Stimulated activated CD4-positive, alpha-beta T cell treated with anti-CD3 and anti-CD28 coated beads, Interleukin-1b, Interleukin-23, amount 100 ng/mL, for 24 hours (primary cell): ENCODE measurements at regions not wholly inside any gene's neighbourhood (a gene's known extent, or its start where the extent isn't known, plus 50 kb on each side); places are given as distances from the start of the nearest gene placed in this dataset.
A peak's percentile ranks its signal among the peaks of the same experiment; 100 is the strongest.
"Not testable (repeated sequence)": the region's sequence is repeated elsewhere in the genome, so short reads cannot be mapped to it uniquely, and the experiment has no call there.

Source experiments
- DNase-seq, 4 experiments: peaks; one replicate each; pipeline ENCODE4 v3.0.0-alpha.2; 2020; ENCODE audit warnings: low read depth in 4 of 4, low spot score in 1 of 4

DNA sequence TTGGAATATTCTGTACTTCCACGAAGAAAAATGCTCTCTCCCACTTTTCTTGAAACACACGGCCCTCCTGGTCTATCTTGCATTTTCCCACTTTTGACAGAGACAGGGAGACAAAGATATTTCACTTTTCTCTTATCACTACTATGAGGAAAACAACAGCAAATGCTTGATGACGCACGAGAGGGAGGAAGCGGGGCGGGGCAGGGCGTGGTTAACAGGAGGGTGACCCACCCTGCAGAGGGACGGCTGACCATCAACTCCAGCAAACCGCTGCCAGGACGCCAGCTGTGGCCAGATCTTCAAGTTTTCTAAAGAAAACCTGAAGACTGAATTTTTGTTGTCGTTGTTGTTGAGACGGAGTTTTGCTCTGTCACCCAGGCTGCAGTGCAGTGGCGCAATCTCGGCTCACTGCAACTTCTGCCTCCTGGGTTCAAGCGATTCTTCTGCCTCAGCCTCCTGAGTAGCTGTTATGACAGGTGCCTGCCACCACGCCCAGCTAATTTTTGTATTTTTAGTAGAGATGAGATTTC lies 63.8 kb downstream of the NSUN5 start:
- not testable (repeated sequence) for DNase-seq

DNA sequence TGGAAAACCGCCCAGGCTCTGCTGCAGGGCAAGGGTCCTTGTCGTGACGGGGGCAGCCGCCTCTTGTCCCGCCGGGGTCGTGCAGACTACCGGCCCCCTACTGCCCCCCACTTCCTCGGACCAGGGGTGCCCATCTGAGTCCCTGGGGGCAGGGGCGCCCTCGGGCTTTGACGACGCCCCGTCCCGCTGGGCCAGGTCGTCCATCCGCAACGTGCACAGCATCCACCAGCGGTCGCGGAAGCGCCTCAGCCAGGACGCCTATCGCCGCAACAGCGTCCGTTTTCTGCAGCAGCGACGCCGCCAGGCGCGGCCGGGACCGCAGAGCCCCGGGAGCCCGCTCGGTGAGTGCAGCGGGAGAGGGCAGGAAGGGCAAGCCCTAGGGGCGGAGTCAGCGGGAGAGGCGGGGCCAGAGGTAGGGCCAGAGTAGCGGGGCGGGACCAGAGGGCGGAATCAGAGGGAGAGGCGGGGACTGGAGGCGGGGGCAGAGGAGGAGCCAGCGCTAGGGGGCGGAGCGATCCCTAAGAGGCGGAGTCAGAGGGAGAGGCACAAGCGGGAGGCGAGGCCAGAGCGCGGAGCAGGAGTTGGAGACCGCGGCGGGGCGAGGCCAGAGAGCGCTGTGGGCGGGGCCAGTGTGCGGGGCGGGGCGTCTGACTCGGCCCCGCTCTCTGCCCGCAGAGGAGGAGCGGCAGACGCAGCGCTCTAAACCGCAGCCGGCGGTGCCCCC lies 73.5 kb downstream of the NSUN5 start:
- peak; percentile 75 to 86 (median 82) for DNase-seq

DNA sequence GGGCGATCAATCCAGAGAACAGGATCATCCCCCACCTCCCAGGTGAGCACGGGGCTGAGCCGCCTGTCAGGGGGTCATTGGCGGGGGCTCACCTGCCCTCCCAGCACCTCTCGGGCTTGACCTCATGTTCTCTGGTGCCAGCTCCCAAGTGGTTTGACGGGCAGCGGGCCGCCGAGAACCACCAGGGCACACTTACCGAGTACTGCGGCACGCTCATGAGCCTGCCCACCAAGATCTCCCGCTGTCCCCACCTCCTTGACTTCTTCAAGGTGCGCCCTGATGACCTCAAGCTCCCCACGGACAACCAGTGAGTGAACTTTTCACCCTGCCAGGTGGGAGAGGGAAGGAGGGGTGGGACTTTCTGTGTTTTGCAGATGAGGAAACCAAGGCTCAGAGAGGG lies 82.9 kb downstream of the NSUN5 start:
- not testable (repeated sequence) for DNase-seq

DNA sequence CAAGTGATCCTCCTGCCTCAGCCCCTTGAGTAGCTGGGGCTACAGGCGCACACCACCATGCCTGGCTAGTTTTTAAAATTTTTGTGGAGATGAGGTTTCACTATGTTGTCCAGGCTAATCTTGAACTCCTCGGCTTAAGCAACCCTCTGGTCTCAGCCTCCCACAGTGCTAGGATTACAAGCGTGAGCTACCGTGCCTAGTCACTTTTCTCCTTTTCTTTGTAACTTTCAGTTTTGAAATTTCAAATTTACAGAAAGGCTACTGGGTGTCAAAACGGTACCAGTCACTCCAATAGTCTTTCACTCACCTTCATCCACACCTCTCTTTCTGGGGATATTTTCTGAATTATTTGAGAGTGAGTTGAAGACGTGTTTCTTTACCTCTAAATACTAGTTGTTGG lies 86.9 kb downstream of the NSUN5 start:
- not testable (repeated sequence) for DNase-seq

DNA sequence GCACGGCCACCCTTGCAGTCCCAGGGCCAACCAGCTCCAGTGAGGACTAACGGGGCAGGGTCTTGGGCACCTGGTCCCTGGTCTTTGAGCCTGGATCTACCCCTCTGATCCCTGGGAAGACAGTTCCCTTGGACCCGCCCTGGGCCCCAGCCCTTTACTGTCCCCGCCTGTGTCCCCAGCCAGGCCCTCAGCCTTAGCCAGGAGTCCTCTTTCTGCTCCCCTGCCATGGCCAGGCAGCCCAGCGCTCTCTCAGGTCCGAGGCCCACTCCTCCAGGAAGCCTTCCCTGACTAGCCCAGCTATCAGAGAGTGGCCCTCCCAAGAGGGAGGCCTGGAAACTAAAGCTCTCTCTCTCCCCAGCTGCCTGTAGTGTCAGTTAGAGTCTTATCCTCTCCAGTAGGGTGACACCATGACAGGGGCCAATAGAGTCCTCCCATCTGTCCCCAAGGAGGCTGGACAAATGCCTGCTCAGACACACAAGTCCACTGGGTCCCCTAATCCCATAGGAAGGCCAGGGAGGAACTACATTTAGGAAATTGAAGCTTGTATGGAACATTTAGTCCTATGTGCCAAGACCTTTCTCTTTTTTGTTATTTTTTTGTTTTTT lies 87.8 kb downstream of the NSUN5 start:
- DNase-seq: not testable (repeated sequence)

- DNase-seq: not testable (repeated sequence)
These were observed 88.3 kb downstream of the NSUN5 start for GRCh38 chr7:73220357-73220756.

DNA sequence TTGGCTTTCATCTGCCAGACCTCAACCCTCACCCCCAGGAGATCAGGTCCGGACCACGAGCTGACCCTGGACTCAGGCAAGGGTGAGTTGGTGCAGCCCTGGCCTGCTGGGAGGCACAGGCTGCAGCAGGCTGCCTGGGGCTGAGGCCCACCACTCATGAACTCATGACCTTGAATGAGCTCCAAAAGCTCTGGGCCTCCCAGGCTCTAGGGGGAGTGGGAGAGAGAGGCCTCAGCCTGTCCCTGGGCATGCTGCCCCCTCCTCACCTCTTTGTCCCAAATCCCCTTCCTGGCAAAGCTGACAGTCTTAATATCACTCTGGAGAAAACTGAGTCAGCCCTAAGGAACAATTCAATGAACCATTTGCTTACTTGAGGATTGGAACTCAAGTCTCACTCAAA lies 89.8 kb downstream of the NSUN5 start:
- not testable (repeated sequence) for DNase-seq

DNA sequence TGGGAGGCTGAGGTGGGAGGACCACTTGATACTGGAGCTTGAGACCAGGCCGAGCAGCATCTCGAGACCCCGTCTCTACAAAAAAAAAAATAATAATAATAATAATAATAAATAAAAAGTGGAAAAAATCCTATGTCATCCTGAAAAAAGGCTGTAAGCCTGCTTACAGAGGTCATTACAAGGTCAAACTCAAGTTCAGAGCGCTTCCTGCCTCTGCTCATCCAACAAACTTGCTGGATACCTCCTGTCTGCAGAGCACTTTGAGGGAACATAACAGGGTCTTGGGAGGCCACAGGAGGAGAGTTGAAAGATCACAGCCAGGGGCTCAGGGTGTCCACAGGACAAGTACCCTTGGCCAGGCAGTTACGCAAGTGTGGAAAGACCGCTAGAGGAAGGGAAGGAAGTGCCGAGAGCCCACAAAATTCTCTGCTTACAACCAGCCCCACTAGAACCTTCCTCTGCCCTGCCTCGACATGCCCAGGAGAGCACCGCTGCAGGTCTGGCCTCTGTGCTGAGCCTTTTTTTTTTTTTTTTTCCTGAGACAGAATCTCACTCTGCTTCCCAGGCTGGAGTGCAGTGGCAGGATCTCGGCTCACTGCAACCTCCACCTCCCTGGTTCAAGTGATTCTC lies 92.5 kb downstream of the NSUN5 start:
- DNase-seq: not testable (repeated sequence)

DNA sequence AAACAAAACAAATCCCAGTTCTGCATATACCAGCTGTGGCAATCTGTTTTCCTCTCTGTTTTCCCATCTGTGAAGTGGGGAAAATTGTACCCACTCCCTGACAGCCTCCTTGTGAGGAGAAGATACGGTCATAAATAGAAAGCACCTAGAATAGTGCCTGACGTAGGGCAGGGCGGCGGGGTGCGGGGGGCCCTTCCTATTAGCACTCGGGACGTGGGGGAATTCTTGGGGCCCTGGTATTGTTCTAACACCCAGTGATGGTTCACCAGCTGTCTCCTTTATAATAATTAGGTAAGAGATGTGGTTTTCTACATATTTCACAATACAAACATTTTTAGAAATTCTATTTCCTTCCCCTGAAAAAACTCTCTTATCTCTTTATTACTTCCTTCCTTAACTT lies 93.4 kb downstream of the NSUN5 start:
- not testable (repeated sequence) for DNase-seq

GRCh38 chr7:73214471-73214870 lies 94.2 kb downstream of the NSUN5 start:
- not testable (repeated sequence) for DNase-seq

GRCh38 chr7:73213076-73213475 lies 95.5 kb downstream of the NSUN5 start:
- not testable (repeated sequence) for DNase-seq

GRCh38 chr7:73205594-73205993 lies 103.0 kb downstream of the NSUN5 start:
- not testable (repeated sequence) for DNase-seq

- DNase-seq: not testable (repeated sequence)
These were observed 103.7 kb downstream of the NSUN5 start for GRCh38 chr7:73204898-73205297.

GRCh38 chr7:73203312-73203711 lies 105.3 kb downstream of the NSUN5 start:
- DNase-seq: not testable (repeated sequence)

GRCh38 chr7:73201264-73201663 lies 107.4 kb downstream of the NSUN5 start:
- DNase-seq: not testable (repeated sequence)

DNA sequence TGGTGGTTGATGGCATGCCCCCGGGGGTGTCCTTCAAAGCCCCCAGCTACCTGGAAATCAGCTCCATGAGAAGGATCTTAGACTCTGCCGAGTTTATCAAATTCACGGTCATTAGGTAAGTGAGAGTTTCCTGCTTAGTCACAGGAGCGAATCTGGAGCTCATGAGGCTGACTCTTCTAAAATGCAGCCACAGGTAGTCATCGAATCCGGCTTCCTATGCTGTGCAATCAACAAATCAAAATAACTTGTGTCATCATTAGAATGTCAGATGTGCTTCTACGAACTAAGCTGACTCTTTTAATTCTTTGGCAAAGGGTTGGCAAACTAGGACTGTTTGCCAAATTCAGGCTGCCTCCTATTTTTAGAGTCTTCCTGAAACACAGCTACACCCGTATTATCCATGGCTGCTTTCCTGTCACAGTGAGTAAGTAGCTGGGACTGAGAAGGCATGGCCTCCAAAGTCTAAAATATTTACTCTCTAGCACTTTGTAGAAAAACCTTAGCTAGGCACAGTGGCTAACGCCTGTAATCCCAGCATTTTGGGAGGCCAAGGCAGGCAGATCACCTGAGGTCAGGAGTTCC lies 108.0 kb downstream of the NSUN5 start:
- not testable (repeated sequence) for DNase-seq

GRCh38 chr7:73193991-73194390 lies 108.2 kb upstream of the SPDYE9 start:
- not testable (repeated sequence) for DNase-seq

DNA sequence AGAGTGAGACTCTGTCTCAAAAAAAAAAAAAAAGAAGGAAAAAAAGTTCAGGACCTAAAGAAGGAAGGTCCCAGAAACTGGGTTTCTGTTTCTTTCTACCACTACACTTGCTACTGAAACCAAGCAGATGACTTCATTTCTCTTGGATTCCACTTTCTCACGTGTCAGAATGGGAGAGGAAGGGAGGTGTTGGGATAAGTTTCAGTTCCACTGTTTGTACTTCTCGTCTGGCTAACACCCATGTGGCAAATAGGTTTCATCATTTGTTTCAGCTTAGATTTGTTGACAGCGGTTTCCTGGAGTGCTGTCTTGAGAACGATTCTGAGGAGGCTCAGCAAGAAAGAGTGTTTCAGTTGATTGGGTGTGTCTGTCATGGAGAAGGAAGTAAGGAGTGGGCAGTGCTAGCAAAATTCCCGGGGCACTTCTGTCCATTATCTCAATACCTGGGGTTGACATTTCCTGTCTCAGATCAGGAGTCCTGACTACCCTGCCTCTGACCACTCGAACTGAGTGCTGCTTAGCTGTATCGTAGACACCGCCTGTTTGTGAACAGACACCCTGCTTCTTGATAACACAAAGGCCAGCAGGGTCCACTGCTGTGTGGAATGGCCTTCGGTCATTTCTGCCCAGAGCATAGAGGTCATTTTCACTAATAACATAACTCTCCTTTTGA lies 104.8 kb upstream of the SPDYE9 start:
- DNase-seq: not testable (repeated sequence)

- DNase-seq: not testable (repeated sequence)
These were observed 102.4 kb upstream of the SPDYE9 start for GRCh38 chr7:73188287-73188686.

DNA sequence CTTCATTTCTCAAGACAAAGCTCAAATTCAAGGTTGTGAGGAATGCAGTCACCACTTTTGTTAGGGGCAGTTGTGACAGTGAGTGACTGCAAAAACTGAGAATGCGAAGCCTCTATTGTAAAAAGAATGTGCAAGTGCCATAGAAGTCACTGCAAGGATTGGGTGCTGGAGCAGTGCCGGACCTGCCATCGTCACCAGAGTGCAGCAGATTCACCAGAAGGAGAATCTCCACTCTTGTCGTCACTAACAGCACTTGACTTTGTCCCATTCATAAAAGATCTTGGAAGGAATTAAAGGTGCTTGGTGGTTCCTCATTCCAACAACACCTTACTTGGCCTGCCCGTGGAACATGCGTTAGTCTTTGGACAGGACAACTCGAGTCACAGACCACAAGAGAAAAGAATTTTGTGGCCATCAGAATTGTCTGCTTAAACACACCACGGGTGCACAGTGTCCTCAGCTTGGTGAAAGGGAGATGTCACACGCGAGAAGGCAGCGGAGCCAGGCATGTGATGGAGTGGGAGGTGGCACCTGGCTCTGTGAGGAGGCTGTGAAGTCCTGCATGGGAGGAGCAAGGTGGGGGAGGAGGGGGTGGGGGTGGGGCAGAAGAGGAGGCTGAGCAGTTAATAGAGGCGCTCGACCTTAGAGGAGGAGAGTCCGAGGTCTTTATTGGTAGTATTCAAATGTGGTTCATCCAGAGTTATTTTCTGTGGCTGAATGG lies 100.9 kb upstream of the SPDYE9 start:
- DNase-seq: not testable (repeated sequence)
